K562 (cell line): ENCODE measurements at regions not wholly inside any gene's neighbourhood (a gene's known extent, or its start where the extent isn't known, plus 50 kb on each side); places are given as distances from the start of the nearest gene placed in this dataset.

Experiments used
- ATAC-seq: fragments of 200-7000 bp; cut with Tn5 transposase; 3 replicates; pipeline ENCODE4 v1.9.1; 2020; ENCODE audit warnings: moderate library complexity
- BruUV-seq: library from RNA; stranded (reverse); fragments of 400-500 nt; replicated peaks from 2 replicates; lab custom pipeline; 2021; lab: Mats Ljungman, UMichigan
- CTCF ChIA-PET: fragments of 300-600 bp; formaldehyde crosslinking; extraction: SDS; loops from one replicate; lab custom pipeline; 2021; ENCODE audit warnings: low intra/inter-chr PET ratio; lab: Yijun Ruan, JAX
- POLR2A ChIA-PET: fragments of 300-600, 350-650 bp; sonication (Branson Sonifier 250); formaldehyde crosslinking; extraction: SDS; loops from one replicate; lab custom pipeline; 2021; ENCODE audit warnings: antibody characterized with exemption, inconsistent platforms; lab: Yijun Ruan, JAX
- DNase-seq, 4 experiments: peaks; one replicate each; pipeline versions ENCODE4 v3.0.0 to v3.0.0-alpha.2; 2011 to 2018; ENCODE audit warnings: low spot score in 3 of 4, mixed read lengths in 3 of 4; ENCODE audit errors: extremely low read depth in 1 of 4
- FAIRE-seq: peaks from 2 replicates; lab custom pipeline; 2011; peaks lifted over from hg19 to GRCh38; lab: Jason Lieb, UNC
- H2AFZ ChIP-seq: 2 replicates; pipeline ENCODE4 v1.6.0; 2011; ENCODE audit warnings: low read depth, low read length, control low read depth, inconsistent platforms
- H3K27ac ChIP-seq: fragments of 200-600 bp; 3 replicates; pipeline ENCODE4 v1.8.0; 2011; ENCODE audit warnings: low read depth, mild to moderate bottlenecking, control low read depth, inconsistent platforms, low read length, moderate library complexity, mixed read lengths; ENCODE audit errors: extremely low read depth
- H3K27me3 ChIP-seq, 2 experiments: fragments of 300-600 bp in 1 of 2; 2 replicates in 1 of 2; 3 replicates in 1 of 2; pipeline versions ENCODE4 v1.6.0 to v1.8.0; 2011; ENCODE audit warnings: inconsistent platforms in 2 of 2, low read length in 2 of 2, mild to moderate bottlenecking in 1 of 2, mixed read lengths in 1 of 2, moderate library complexity in 1 of 2; ENCODE audit not compliant: control insufficient read depth in 2 of 2, insufficient read depth in 2 of 2
- H3K36me3 ChIP-seq: fragments of 300-600 bp; 3 replicates; pipeline ENCODE4 v1.8.0; 2011; ENCODE audit warnings: mild to moderate bottlenecking, low read length, inconsistent platforms; ENCODE audit not compliant: control insufficient read depth, insufficient read depth
- H3K4me1 ChIP-seq, 2 experiments: fragments of 200-600 bp in 1 of 2; replicated peaks in 1 of 2; 2 replicates in 1 of 2; 3 replicates in 1 of 2; pipeline versions ENCODE4 v1.5.1 to v1.8.0; 2011; ENCODE audit warnings: inconsistent platforms in 2 of 2, low read length in 2 of 2, mild to moderate bottlenecking in 1 of 2, mixed read lengths in 1 of 2, moderate library complexity in 1 of 2; ENCODE audit not compliant: control insufficient read depth in 2 of 2, insufficient read depth in 2 of 2
- H3K4me2 ChIP-seq: 2 replicates; pipeline ENCODE4 v1.6.1; 2011; ENCODE audit warnings: low read length, control low read depth, inconsistent platforms, mixed read lengths; ENCODE audit not compliant: insufficient read depth
- H3K4me3 ChIP-seq: fragments of 200-600 bp; sonication (generic), shearing (Covaris generic); 2 replicates; pipeline ENCODE4 v1.5.1; 2016; ENCODE audit warnings: control low read depth, inconsistent platforms
- H3K79me2 ChIP-seq: fragments of 200-600 bp; 3 replicates; pipeline ENCODE4 v1.8.0; 2011; ENCODE audit warnings: low read length, inconsistent platforms; ENCODE audit not compliant: control insufficient read depth, insufficient read depth
- H3K9ac ChIP-seq, 2 experiments: 2 replicates each; pipeline versions ENCODE4 v1.6.0 to v1.6.1; 2011; ENCODE audit warnings: low read depth in 2 of 2, low read length in 2 of 2, control low read depth in 1 of 2, inconsistent platforms in 1 of 2, mild to moderate bottlenecking in 1 of 2, mixed read lengths in 1 of 2; ENCODE audit not compliant: insufficient read depth in 1 of 2
- H3K9me1 ChIP-seq: one replicate; pipeline ENCODE4 v1.6.0; 2011; ENCODE audit warnings: inconsistent platforms, mild to moderate bottlenecking, low read length, moderate library complexity; ENCODE audit not compliant: control insufficient read depth, insufficient read depth
- H3K9me3 ChIP-seq: replicated peaks from 2 replicates; pipeline ENCODE4 v1.5.1; 2011; ENCODE audit warnings: low read depth, low read length, inconsistent platforms; ENCODE audit not compliant: control insufficient read depth, insufficient read depth
- H4K20me1 ChIP-seq: replicated peaks from 2 replicates; pipeline ENCODE4 v1.6.1; 2011; ENCODE audit warnings: low read length, inconsistent platforms, mixed read lengths; ENCODE audit not compliant: control insufficient read depth, insufficient read depth
- ETV1 ChIP-seq: fragments of 450-650 bp; conservative IDR thresholded peaks from 2 replicates; pipeline ENCODE4 v1.6.1; 2016; ENCODE audit warnings: missing genetic modification characterization, control low read depth, low read depth, missing compliant biosample characterization
- KDM2B ChIP-seq: fragments of 250-450 bp; sonication (Bioruptor Pico); IDR thresholded peaks from 2 replicates; pipeline ENCODE4 v1.8.0; 2021; ENCODE audit warnings: mild to moderate bottlenecking, moderate library complexity
- SMARCA4 ChIP-seq: fragments of 450-650 bp; IDR thresholded peaks from 2 replicates; pipeline ENCODE4 v1.6.1; 2016
- SMARCE1 ChIP-seq: fragments of 450-650 bp; IDR thresholded peaks from 2 replicates; pipeline ENCODE4 v1.7.1; 2016; ENCODE audit warnings: mild to moderate bottlenecking
- WGBS: fragments of 100-300 bp; shearing (Covaris generic); methylation state at CpG from one replicate; pipeline ENCODE4 v1.1.6; 2016; ENCODE audit warnings: low coverage, mixed read lengths; ENCODE audit not compliant: insufficient coverage; ENCODE audit errors: missing lambda C conversion rate; 5-methylcytosine and 5-hydroxymethylcytosine counted together
- in situ Hi-C: fragments of 300-500 bp; cut with MboI; formaldehyde crosslinking; loops from 4 replicates; pipeline ENCODE4 v1.15.0; 2018; ENCODE audit warnings: inconsistent platforms, mixed read lengths
- intact Hi-C: fragments of 100-400 bp; cut with micrococcal nuclease; formaldehyde crosslinking; loops from 2 replicates; pipeline ENCODE4 v1.14.2; 2022
- TF ChIP-seq, protein P1 (sequence below): fragments of 200-800 bp; sonication (Bioruptor generic); IDR thresholded peaks from 2 replicates; pipeline ENCODE4 v1.6.1; 2017; ENCODE audit warnings: missing genetic modification characterization, missing compliant biosample characterization
- TF ChIP-seq, protein P2 (sequence below): fragments of 250-450 bp; sonication (Bioruptor Pico); IDR thresholded peaks from 2 replicates; pipeline ENCODE4 v1.4.0; 2020; ENCODE audit warnings: borderline replicate concordance

DNA sequence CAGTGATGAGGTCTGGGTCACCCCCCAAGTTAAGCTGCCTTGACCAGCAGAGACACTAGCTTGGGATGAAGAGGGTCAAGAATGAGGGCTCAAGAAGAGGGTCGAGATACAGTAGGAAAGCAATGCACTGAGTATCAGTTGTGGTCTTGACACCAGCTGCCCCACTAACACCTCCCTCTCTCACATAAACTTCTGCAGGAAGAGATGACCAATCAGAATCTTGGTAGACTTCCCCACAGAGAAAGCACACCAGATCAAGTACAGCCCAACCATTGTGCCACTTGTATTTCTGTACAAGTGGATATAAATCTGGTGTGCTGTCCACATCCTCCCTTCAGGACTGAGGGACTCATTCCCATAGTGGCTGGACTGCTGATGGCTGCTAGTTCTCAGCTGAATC, 101.2 kb upstream of the ELL2 start:
- Histone ChIP-seq H3K4me1 (no peaks in the 10 kb centered on the region), H3K9me3 (no peaks in the 10 kb centered on the region), H3K9me1 (no peaks in the 10 kb centered on the region), H3K79me2 (no peaks in the 10 kb centered on the region), H3K27ac (no peak overlapping the region), H2AFZ (no peak overlapping the region), H4K20me1 (no peaks in the 10 kb centered on the region), H3K27me3 (peaks cover 0 to 2% of the 10 kb centered on the region in 2 experiments; a peak in 1 of 5 replicates), H3K9ac (no peak overlapping the region), H3K4me2 (no peak overlapping the region), H3K4me3 (no peak overlapping the region), H3K36me3 (no peaks in the 10 kb centered on the region)
- intact Hi-C loops, result no loop called here
- no TSS peak for BruUV-seq
- TF ChIP-seq SMARCE1 (no peak), SMARCA4 (no peak), ETV1 (no peak), KDM2B (CRISPR knock-in tag) (no peak)
- TF ChIP-seq, protein P1, sequence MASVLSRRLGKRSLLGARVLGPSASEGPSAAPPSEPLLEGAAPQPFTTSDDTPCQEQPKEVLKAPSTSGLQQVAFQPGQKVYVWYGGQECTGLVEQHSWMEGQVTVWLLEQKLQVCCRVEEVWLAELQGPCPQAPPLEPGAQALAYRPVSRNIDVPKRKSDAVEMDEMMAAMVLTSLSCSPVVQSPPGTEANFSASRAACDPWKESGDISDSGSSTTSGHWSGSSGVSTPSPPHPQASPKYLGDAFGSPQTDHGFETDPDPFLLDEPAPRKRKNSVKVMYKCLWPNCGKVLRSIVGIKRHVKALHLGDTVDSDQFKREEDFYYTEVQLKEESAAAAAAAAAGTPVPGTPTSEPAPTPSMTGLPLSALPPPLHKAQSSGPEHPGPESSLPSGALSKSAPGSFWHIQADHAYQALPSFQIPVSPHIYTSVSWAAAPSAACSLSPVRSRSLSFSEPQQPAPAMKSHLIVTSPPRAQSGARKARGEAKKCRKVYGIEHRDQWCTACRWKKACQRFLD (CRISPR knock-in tag), result no peak
- TF ChIP-seq, protein P2, sequence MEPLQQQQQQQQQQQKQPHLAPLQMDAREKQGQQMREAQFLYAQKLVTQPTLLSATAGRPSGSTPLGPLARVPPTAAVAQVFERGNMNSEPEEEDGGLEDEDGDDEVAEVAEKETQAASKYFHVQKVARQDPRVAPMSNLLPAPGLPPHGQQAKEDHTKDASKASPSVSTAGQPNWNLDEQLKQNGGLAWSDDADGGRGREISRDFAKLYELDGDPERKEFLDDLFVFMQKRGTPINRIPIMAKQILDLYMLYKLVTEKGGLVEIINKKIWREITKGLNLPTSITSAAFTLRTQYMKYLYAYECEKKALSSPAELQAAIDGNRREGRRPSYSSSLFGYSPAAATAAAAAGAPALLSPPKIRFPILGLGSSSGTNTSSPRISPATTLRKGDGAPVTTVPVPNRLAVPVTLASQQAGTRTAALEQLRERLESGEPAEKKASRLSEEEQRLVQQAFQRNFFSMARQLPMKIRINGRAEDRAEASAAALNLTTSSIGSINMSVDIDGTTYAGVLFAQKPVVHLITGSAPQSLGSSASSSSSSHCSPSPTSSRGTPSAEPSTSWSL (CRISPR knock-in tag), result no peak
- FAIRE-seq, result no peak
- no peak for ATAC-seq
- POLR2A ChIA-PET, result interaction anchor here (0.7 to 1.7 kb wide), 2 partner anchors 9 to 17 kb away, joined by 4 to 5 read pairs; no protein-coding TSS in a partner anchor
- in situ Hi-C loops, result no loop called here
- CTCF ChIA-PET, result no interaction called here
- 0% methylated on average over 1 of the region's 1 CpG for WGBS
- DNase-seq, result no peak
